ENCODE measurements at regions not wholly inside any gene's neighbourhood (a gene's known extent, or its start where the extent isn't known, plus 50 kb on each side); places are given as distances from the start of the nearest gene placed in this dataset.

GRCh38 chr10:131678613-131679012 lies 222.2 kb upstream of the PPP2R2D start:
- intact Hi-C loops (cut with micrococcal nuclease; ENCODE audit: unreplicated experiment) (no loop called here), in situ Hi-C loops (cut with MboI) (no loop called here)
- ChIA-PET SMC1A (ENCODE audit: uncharacterized antibody, unreplicated experiment) (no interaction called here), RAD21 (ENCODE audit: unreplicated experiment) (no interaction called here), CTCF (no interaction called here), POLR2A (no interaction called here)
- H3K4me3 ChIP-seq: no peak overlapping the region
- H4K20me1 ChIP-seq (ENCODE audit: control insufficient read depth, insufficient read depth): no peaks in the 10 kb centered on the region
- DNase-seq (ENCODE audit: low read depth, low spot score): no peak
- no peak overlapping the region for H3K27ac ChIP-seq (ENCODE audit: control insufficient read depth, insufficient read depth)
- H3K9me3 ChIP-seq (replicated peaks; ENCODE audit: control insufficient read depth, insufficient read depth, low read length): no peaks in the 10 kb centered on the region; the same call in 2 of the 3 replicates
- FAIRE-seq: no peak
- H3K79me2 ChIP-seq (ENCODE audit: control insufficient read depth, insufficient read depth, low read length): no peaks in the 10 kb centered on the region
- H3K4me2 ChIP-seq (ENCODE audit: control insufficient read depth, insufficient read depth): no peak overlapping the region
- ATAC-seq: no peak
- H3K4me1 ChIP-seq (ENCODE audit: control insufficient read depth, insufficient read depth, low read length): no peaks in the 10 kb centered on the region
- no peak overlapping the region for H3K9ac ChIP-seq (ENCODE audit: control insufficient read depth, insufficient read depth, low read length)
- no peak overlapping the region for H2AFZ ChIP-seq (ENCODE audit: control insufficient read depth, low read depth, low read length)
- no peaks in the 10 kb centered on the region for H3K36me3 ChIP-seq (ENCODE audit: control insufficient read depth in 2 of 2, insufficient read depth in 2 of 2, low read length in 1 of 2)
- WGBS (ENCODE audit: insufficient coverage, insufficient replicate concordance, low lambda C conversion rate, missing lambda C conversion rate): 27% methylated on average over 6 of the region's 7 CpGs
- BruUV-seq (replicated peaks): no TSS peak
- no peaks in the 10 kb centered on the region for H3K27me3 ChIP-seq (replicated peaks in 1 of 2; ENCODE audit: control insufficient read depth in 2 of 2, insufficient read depth in 2 of 2, low read length in 1 of 2)
- TF ChIP-seq SKIL (IDR thresholded peaks at IDR 0.05; ENCODE audit: low read depth, poor library complexity, severe bottlenecking) (no peak), ESRRA (IDR thresholded peaks at IDR 0.05; ENCODE audit: low read length) (no peak), FOXM1 (IDR thresholded peaks at IDR 0.05; ENCODE audit: low read depth, low read length) (no peak), BMI1 (IDR thresholded peaks at IDR 0.05; ENCODE audit: borderline replicate concordance) (no peak), NFXL1 (IDR thresholded peaks at IDR 0.05; ENCODE audit: borderline replicate concordance) (no peak), PRDM15 (CRISPR knock-in tag; IDR thresholded peaks at IDR 0.05) (no peak), IRF5 (IDR thresholded peaks at IDR 0.05; ENCODE audit: borderline replicate concordance) (no peak), KLF5 (IDR thresholded peaks at IDR 0.05; ENCODE audit: partially characterized antibody) (no peak), E2F4 (IDR thresholded peaks at IDR 0.05; ENCODE audit: low read depth, low read length) (no peak), NR2C2 (IDR thresholded peaks at IDR 0.05; ENCODE audit: borderline replicate concordance, control insufficient read depth, insufficient read length, low read depth) (no peak), ZNF274 (IDR thresholded peaks at IDR 0.05; ENCODE audit: insufficient read depth, insufficient read length) (no peak), NFIC (IDR thresholded peaks at IDR 0.05; ENCODE audit: low read depth, low read length) (no peak), MEF2B (IDR thresholded peaks at IDR 0.05; ENCODE audit: partially characterized antibody, poor library complexity, severe bottlenecking) (no peak), MXI1 (IDR thresholded peaks at IDR 0.05; ENCODE audit: low read depth, low read length) (no peak), ZNF384 (IDR thresholded peaks at IDR 0.05; ENCODE audit: borderline replicate concordance, low read depth, low read length) (no peak), GATAD2B (conservative IDR thresholded peaks at IDR 0.05; ENCODE audit: low read depth) (no peak), BHLHE40 (IDR thresholded peaks at IDR 0.05; ENCODE audit: borderline replicate concordance in 1 of 2, low read depth in 2 of 2, low read length in 1 of 2) (no peak)
